PC-9 (cell line): ENCODE measurements at regions not wholly inside any gene's neighbourhood (a gene's known extent, or its start where the extent isn't known, plus 50 kb on each side); places are given as distances from the start of the nearest gene placed in this dataset.

ENCODE experiments used
- CTCF ChIP-seq: fragments of 200-600 bp; sonication (generic); conservative IDR thresholded peaks from 2 replicates; pipeline ENCODE4 v1.6.1; 2017; ENCODE audit warnings: mixed run types, antibody characterized with exemption, mild to moderate bottlenecking, moderate library complexity
- EZH2 ChIP-seq: fragments of 200-600 bp; sonication (generic); IDR thresholded peaks from 2 replicates; pipeline ENCODE4 v1.8.0; 2017; ENCODE audit warnings: antibody characterized with exemption, low read depth

- TF ChIP-seq CTCF: no peak
- no peak for TF ChIP-seq EZH2
These were observed 817.5 kb downstream of the EFNA5 start for GRCh38 chr5:106853266-106853665.
